ENCODE measurements at regions not wholly inside any gene's neighbourhood (a gene's known extent, or its start where the extent isn't known, plus 50 kb on each side); places are given as distances from the start of the nearest gene placed in this dataset.

DNA sequence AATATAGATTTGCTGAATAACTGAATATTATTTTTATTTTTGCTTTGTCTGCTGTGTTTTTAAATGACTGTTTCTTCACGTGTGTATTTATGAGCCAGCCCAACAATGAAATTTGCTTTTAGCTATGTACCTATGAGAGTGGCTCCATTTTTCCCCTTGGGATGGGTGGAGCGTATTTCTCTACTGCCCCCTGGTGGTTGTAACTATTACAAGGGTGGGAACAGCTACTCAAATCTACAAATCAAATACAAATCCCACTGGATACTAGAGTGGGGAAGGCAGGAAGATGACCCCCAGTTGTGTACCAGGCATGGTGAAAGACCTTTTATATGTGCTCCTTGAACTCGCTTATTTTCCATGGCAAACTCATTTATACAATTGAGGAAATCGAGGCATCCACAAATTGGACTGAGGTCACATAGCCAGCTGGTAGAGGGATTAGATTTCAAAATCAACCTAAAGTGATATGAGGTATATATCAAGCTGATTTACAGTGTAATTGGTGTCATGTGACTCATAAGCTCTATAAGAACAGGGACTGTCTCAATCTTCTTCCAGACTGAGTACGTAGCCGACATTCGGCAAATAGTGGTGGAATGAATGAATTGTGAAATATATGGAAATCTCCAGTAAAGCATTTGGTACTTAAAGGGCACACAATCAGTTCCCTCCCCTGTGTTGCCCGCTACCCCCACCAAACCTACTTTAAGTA is 69.5 kb upstream of the VEPH1 start:
- Histone ChIP-seq H3K79me2 (replicated peaks; ENCODE audit: insufficient read depth, low read length) (no peaks in the 10 kb centered on the region), H3K9me2 (ENCODE audit: insufficient read depth, low read length) (no peaks in the 10 kb centered on the region), H3K9me3 (ENCODE audit: low read length) (no peaks in the 10 kb centered on the region), H3K36me3 (ENCODE audit: insufficient read depth, low read length) (no peaks in the 10 kb centered on the region), H3K27me3 (ENCODE audit: insufficient read depth, low read depth, low read length) (no peaks in the 10 kb centered on the region), H3K4me3 (ENCODE audit: low read length) (no peak overlapping the region), H3F3A (ENCODE audit: insufficient read depth, low read length, poor library complexity, severe bottlenecking) (no peaks in the 10 kb centered on the region), H3K4me2 (ENCODE audit: low read length) (no peak overlapping the region), H3K9ac (ENCODE audit: low read length) (no peak overlapping the region), H3K27ac (ENCODE audit: low read length) (no peak overlapping the region), H4K20me1 (ENCODE audit: insufficient read depth) (no peaks in the 10 kb centered on the region), H2AFZ (ENCODE audit: low read depth, low read length) (no peak overlapping the region)
- no peak for TF ChIP-seq MXI1 (conservative IDR thresholded peaks at IDR 0.05; ENCODE audit: poor library complexity, severe bottlenecking)
- no peak for TF ChIP-seq EZH2 (IDR thresholded peaks at IDR 0.05; ENCODE audit: borderline replicate concordance, insufficient read depth, low read length, poor library complexity, severe bottlenecking)
- TF ChIP-seq, protein P1, sequence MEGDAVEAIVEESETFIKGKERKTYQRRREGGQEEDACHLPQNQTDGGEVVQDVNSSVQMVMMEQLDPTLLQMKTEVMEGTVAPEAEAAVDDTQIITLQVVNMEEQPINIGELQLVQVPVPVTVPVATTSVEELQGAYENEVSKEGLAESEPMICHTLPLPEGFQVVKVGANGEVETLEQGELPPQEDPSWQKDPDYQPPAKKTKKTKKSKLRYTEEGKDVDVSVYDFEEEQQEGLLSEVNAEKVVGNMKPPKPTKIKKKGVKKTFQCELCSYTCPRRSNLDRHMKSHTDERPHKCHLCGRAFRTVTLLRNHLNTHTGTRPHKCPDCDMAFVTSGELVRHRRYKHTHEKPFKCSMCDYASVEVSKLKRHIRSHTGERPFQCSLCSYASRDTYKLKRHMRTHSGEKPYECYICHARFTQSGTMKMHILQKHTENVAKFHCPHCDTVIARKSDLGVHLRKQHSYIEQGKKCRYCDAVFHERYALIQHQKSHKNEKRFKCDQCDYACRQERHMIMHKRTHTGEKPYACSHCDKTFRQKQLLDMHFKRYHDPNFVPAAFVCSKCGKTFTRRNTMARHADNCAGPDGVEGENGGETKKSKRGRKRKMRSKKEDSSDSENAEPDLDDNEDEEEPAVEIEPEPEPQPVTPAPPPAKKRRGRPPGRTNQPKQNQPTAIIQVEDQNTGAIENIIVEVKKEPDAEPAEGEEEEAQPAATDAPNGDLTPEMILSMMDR (IDR thresholded peaks at IDR 0.05; ENCODE audit: poor library complexity, severe bottlenecking), result peak; percentile 44

DNA sequence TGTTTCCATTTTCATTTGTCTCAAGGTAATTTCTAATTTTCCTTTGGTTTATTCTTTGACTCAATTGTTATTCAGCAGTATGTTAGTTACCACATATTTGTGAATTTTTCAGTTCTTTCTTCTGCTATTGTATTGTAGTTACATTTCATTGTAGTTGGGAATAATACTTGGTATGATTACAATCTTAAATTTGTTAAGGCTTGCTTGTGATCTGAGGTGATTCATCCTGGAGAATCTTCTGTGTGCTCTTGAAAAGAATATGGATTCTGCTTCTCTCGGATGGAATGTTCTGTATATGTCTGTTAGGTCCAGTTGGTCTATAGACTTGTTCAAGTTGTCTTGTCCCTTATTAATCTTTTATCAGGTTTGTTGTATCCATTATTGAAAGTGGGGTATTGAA is 63.4 kb upstream of the VEPH1 start:
- no peak overlapping the region for H3K4me2 ChIP-seq (ENCODE audit: low read length)
- no peaks in the 10 kb centered on the region for H3F3A ChIP-seq (ENCODE audit: insufficient read depth, low read length, poor library complexity, severe bottlenecking)
- TF ChIP-seq EZH2 (IDR thresholded peaks at IDR 0.05; ENCODE audit: borderline replicate concordance, insufficient read depth, low read length, poor library complexity, severe bottlenecking) (no peak), SMC3 (conservative IDR thresholded peaks at IDR 0.05; ENCODE audit: poor library complexity) (no peak), RAD21 (conservative IDR thresholded peaks at IDR 0.05) (no peak)
- H2AFZ ChIP-seq (ENCODE audit: low read depth, low read length), result no peak overlapping the region
- no peaks in the 10 kb centered on the region for H3K27me3 ChIP-seq (ENCODE audit: insufficient read depth, low read depth, low read length)
- no peak overlapping the region for H3K4me3 ChIP-seq (ENCODE audit: low read length)
- no peaks in the 10 kb centered on the region for H3K36me3 ChIP-seq (ENCODE audit: insufficient read depth, low read length)
- no peaks in the 10 kb centered on the region for H4K20me1 ChIP-seq (ENCODE audit: insufficient read depth)
- H3K79me2 ChIP-seq (replicated peaks; ENCODE audit: insufficient read depth, low read length), result no peaks in the 10 kb centered on the region
- H3K9me2 ChIP-seq (ENCODE audit: insufficient read depth, low read length), result no peaks in the 10 kb centered on the region
- no peaks in the 10 kb centered on the region for H3K9me3 ChIP-seq (ENCODE audit: low read length)
- H3K27ac ChIP-seq (ENCODE audit: low read length), result no peak overlapping the region
- H3K9ac ChIP-seq (ENCODE audit: low read length), result no peak overlapping the region

DNA sequence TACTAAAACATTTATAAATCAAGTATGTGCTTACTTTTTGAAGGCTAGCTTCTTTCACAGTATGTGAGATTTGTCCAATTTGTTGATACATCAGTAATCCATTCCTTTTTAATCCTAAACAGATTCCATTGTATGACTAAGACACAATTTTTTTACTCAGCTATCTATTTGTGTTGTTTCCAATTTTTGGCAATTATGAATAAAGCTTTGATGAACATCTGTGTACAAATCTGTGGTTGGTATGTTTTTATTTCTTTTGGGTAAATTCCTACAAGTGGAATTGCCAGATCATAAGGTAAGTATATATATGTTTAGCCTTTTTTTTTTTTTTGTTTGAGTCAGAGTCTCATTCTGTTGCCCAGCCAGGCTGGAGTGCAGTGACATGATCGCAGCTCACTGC is 56.2 kb upstream of the VEPH1 start:
- no peaks in the 10 kb centered on the region for H3F3A ChIP-seq (ENCODE audit: insufficient read depth, low read length, poor library complexity, severe bottlenecking)
- no peak for TF ChIP-seq EZH2 (IDR thresholded peaks at IDR 0.05; ENCODE audit: borderline replicate concordance, insufficient read depth, low read length, poor library complexity, severe bottlenecking)
- no peak for TF ChIP-seq TAF1 (IDR thresholded peaks at IDR 0.05; ENCODE audit: low read depth)
- no peak for TF ChIP-seq EP300 (conservative IDR thresholded peaks at IDR 0.05; ENCODE audit: poor library complexity, severe bottlenecking)
- no peak for TF ChIP-seq MXI1 (conservative IDR thresholded peaks at IDR 0.05; ENCODE audit: poor library complexity, severe bottlenecking)
- TF ChIP-seq RAD21 (conservative IDR thresholded peaks at IDR 0.05), result no peak
- no peak for TF ChIP-seq POLR2AphosphoS5 (IDR thresholded peaks at IDR 0.05)
- TF ChIP-seq, protein P2, sequence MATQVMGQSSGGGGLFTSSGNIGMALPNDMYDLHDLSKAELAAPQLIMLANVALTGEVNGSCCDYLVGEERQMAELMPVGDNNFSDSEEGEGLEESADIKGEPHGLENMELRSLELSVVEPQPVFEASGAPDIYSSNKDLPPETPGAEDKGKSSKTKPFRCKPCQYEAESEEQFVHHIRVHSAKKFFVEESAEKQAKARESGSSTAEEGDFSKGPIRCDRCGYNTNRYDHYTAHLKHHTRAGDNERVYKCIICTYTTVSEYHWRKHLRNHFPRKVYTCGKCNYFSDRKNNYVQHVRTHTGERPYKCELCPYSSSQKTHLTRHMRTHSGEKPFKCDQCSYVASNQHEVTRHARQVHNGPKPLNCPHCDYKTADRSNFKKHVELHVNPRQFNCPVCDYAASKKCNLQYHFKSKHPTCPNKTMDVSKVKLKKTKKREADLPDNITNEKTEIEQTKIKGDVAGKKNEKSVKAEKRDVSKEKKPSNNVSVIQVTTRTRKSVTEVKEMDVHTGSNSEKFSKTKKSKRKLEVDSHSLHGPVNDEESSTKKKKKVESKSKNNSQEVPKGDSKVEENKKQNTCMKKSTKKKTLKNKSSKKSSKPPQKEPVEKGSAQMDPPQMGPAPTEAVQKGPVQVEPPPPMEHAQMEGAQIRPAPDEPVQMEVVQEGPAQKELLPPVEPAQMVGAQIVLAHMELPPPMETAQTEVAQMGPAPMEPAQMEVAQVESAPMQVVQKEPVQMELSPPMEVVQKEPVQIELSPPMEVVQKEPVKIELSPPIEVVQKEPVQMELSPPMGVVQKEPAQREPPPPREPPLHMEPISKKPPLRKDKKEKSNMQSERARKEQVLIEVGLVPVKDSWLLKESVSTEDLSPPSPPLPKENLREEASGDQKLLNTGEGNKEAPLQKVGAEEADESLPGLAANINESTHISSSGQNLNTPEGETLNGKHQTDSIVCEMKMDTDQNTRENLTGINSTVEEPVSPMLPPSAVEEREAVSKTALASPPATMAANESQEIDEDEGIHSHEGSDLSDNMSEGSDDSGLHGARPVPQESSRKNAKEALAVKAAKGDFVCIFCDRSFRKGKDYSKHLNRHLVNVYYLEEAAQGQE (IDR thresholded peaks at IDR 0.05; ENCODE audit: borderline replicate concordance), result no peak
- TF ChIP-seq SMC3 (conservative IDR thresholded peaks at IDR 0.05; ENCODE audit: poor library complexity), result no peak
- TF ChIP-seq, protein P1 (IDR thresholded peaks at IDR 0.05; ENCODE audit: poor library complexity, severe bottlenecking), result no peak
- H3K9ac ChIP-seq (ENCODE audit: low read length), result no peak overlapping the region
- H3K4me2 ChIP-seq (ENCODE audit: low read length), result no peak overlapping the region
- H3K27ac ChIP-seq (ENCODE audit: low read length), result no peak overlapping the region
- no peaks in the 10 kb centered on the region for H3K9me2 ChIP-seq (ENCODE audit: insufficient read depth, low read length)
- H3K36me3 ChIP-seq (ENCODE audit: insufficient read depth, low read length), result no peaks in the 10 kb centered on the region
- no peaks in the 10 kb centered on the region for H4K20me1 ChIP-seq (ENCODE audit: insufficient read depth)
- no peaks in the 10 kb centered on the region for H3K9me3 ChIP-seq (ENCODE audit: low read length)
- H3K4me3 ChIP-seq (ENCODE audit: low read length), result no peak overlapping the region
- no peaks in the 10 kb centered on the region for H3K27me3 ChIP-seq (ENCODE audit: insufficient read depth, low read depth, low read length)
- no peak overlapping the region for H2AFZ ChIP-seq (ENCODE audit: low read depth, low read length)
- no peaks in the 10 kb centered on the region for H3K79me2 ChIP-seq (replicated peaks; ENCODE audit: insufficient read depth, low read length)
